Upper lobe of left lung (tissue), 6 donors: ENCODE measurements at regions not wholly inside any gene's neighbourhood (a gene's known extent, or its start where the extent isn't known, plus 50 kb on each side); places are given as distances from the start of the nearest gene placed in this dataset.
A peak's percentile ranks its signal among the peaks of the same experiment; 100 is the strongest.

Source experiments
- ATAC-seq, 2 donors: fragments of 200-7000 bp; cut with Tn5 transposase; one replicate each; pipeline ENCODE4 v1.9.1; 2022; ENCODE audit warnings: mild to moderate bottlenecking in 2 of 2, moderate library complexity in 2 of 2; ENCODE audit not compliant: low FRiP score in 2 of 2
- DNase-seq, 2 donors: peaks; one replicate each; pipeline ENCODE4 v3.0.0-alpha.2; 2019 to 2020
- H3K27ac ChIP-seq, 4 donors: fragments of 200-600 bp; sonication (generic); one replicate each; pipeline ENCODE4 v1.5.1; 2016 to 2019
- H3K27me3 ChIP-seq, 4 donors: fragments of 200-600 bp; sonication (generic); one replicate each; pipeline ENCODE4 v1.5.1; 2017 to 2019
- H3K36me3 ChIP-seq, 4 donors: fragments of 200-600 bp; sonication (generic); one replicate each; pipeline ENCODE4 v1.5.1; 2016 to 2019
- H3K4me1 ChIP-seq, 4 donors: fragments of 200-600 bp; sonication (generic); one replicate each; pipeline ENCODE4 v1.5.1; 2018 to 2019
- H3K4me3 ChIP-seq, 4 donors: fragments of 200-600 bp; sonication (generic); one replicate each; pipeline ENCODE4 v1.5.1; 2017 to 2019; ENCODE audit warnings: mild to moderate bottlenecking in 2 of 4, moderate library complexity in 1 of 4
- H3K9me3 ChIP-seq, 4 donors: fragments of 200-600 bp; sonication (generic); one replicate each; pipeline ENCODE4 v1.5.1; 2018 to 2019
- EP300 ChIP-seq, 4 donors: sonication (generic); formaldehyde crosslinking; IDR thresholded peaks; one replicate each; pipeline ENCODE4 v1.5.1; 2017; ENCODE audit warnings: antibody characterized with exemption in 4 of 4, control low read depth in 2 of 4
- POLR2A ChIP-seq, 4 donors: fragments of 450-650 bp; IDR thresholded peaks; one replicate each; pipeline ENCODE4 v1.5.1; 2016 to 2017; ENCODE audit warnings: antibody characterized with exemption in 4 of 4, mild to moderate bottlenecking in 2 of 4
- POLR2AphosphoS5 ChIP-seq, 2 donors: sonication (generic); formaldehyde crosslinking; IDR thresholded peaks; one replicate each; pipeline ENCODE4 v1.5.1; 2017; ENCODE audit warnings: antibody characterized with exemption in 2 of 2
- WGBS, 2 donors: methylation state at CpG; one replicate each; pipeline ENCODE4 v1.1.5; 2017 to 2018; 5-methylcytosine and 5-hydroxymethylcytosine counted together
- TF ChIP-seq, protein P1 (sequence below), 6 experiments: fragments of 450-650 bp in 4 of 6; fragments of 200-600 bp in 2 of 6; sonication (generic) in 2 of 6; IDR thresholded peaks; one replicate each; pipeline ENCODE4 v1.5.1; 2016 to 2019; ENCODE audit warnings: antibody characterized with exemption in 6 of 6
- donor health status: DM: no; HTN: no; CAD: no; lungs with moderate emphysema.
- donor health status: DM: no; HTN: yes; CAD: no; lungs with severe emphysema.

DNA sequence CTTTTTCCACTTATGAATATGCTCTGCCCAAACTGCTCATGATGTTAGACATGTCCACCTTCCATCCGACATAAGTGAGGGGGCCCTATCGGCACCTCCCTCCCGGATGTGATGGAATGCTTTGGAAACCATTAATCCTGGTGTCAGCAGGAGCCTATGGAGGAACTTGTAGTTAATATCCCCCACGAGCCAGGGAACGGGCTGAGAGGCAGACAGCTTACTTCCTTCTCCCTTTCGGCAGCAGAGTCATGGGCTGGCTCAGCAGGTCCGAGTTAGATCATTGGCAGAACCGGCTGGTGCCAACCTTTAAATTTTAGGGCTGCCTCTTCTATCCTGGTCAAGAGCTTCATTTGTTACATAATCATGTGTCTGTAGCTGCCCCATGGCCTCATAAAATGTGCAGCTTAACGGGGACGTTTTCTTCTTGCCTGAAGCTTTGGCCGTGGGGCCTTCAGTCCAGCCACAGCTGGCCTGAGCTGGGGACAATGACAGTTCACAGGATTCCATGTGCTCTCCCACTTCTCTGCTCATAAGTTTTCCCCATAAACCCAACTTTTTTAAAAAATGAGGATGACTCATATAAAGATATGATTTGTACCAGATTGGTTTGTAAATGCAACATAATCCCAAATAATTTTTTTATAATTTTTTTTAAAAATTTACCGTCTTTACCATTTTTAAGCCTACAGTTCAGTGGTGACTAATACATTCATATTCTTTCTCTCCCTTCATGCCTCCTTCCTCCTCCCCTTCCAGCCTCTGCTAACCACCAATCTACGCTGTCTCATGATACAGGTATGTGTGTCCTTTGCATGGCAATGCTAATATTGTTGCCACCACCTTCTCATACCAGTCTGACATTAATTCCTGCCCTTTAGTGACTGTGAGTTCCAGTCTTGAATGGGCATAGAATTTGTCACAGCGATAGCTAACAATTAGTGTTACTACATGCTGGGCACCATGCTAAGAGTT, 62.2 kb upstream of the RGMA start:
- peaks cover 0 to 5% (median 0%) of the 10 kb centered on the region in 4 donors for H3K4me1 ChIP-seq
- 56 to 69% methylated on average over 13 to 14 of the region's 14 CpGs for WGBS, 2 donors

DNA sequence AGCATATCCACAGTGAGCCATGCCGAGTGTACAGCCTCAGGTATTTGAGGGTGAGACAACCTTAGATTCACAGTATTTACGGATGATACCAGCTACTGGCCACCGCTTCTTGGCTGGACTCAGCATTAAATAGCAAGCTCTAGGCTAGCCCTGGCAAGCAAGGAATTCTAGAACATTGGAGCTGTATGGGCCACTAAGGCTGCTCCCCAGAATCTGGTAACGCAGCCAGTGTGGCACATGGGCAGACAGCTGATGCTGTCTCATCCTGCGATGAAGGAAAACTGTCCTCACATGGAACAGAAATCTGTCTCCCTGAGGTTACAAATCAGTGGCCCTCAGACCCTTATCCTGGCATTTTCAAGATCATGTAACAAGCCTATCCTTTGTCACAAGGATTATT, 57.6 kb upstream of the RGMA start:
- no peaks in the 10 kb centered on the region for H3K9me3 ChIP-seq
- peaks cover 0 to 2% (median 0%) of the 10 kb centered on the region in 4 donors for H3K4me1 ChIP-seq
- no peak overlapping the region for H3K27ac ChIP-seq
- 82 to 97% methylated on average over 3 to 5 of the region's 5 CpGs for WGBS, 2 donors
- ATAC-seq (no peak), DNase-seq (no peak)
- H3K27me3 ChIP-seq: no peaks in the 10 kb centered on the region
- no peaks in the 10 kb centered on the region for H3K36me3 ChIP-seq
- TF ChIP-seq, protein P1, sequence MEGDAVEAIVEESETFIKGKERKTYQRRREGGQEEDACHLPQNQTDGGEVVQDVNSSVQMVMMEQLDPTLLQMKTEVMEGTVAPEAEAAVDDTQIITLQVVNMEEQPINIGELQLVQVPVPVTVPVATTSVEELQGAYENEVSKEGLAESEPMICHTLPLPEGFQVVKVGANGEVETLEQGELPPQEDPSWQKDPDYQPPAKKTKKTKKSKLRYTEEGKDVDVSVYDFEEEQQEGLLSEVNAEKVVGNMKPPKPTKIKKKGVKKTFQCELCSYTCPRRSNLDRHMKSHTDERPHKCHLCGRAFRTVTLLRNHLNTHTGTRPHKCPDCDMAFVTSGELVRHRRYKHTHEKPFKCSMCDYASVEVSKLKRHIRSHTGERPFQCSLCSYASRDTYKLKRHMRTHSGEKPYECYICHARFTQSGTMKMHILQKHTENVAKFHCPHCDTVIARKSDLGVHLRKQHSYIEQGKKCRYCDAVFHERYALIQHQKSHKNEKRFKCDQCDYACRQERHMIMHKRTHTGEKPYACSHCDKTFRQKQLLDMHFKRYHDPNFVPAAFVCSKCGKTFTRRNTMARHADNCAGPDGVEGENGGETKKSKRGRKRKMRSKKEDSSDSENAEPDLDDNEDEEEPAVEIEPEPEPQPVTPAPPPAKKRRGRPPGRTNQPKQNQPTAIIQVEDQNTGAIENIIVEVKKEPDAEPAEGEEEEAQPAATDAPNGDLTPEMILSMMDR (IDR thresholded peaks at IDR 0.05): no peak
- TF ChIP-seq POLR2AphosphoS5 (IDR thresholded peaks at IDR 0.05) (no peak), POLR2A (IDR thresholded peaks at IDR 0.05) (no peak), EP300 (IDR thresholded peaks at IDR 0.05) (no peak)
- H3K4me3 ChIP-seq: no peak overlapping the region

More for the DNA sequence above, 62.2 kb upstream of the RGMA start:
- DNase-seq (peak in 1 of 2 donors; percentile 27), ATAC-seq (peak in 1 of 2 donors; percentile 50)
- Histone ChIP-seq H3K36me3 (no peaks in the 10 kb centered on the region), H3K27me3 (no peaks in the 10 kb centered on the region), H3K27ac (no peak overlapping the region), H3K9me3 (no peaks in the 10 kb centered on the region), H3K4me3 (no peak overlapping the region)
- TF ChIP-seq, protein P1 (IDR thresholded peaks at IDR 0.05): no peak
- TF ChIP-seq POLR2AphosphoS5 (IDR thresholded peaks at IDR 0.05) (no peak), POLR2A (IDR thresholded peaks at IDR 0.05) (no peak), EP300 (IDR thresholded peaks at IDR 0.05) (no peak)

DNA sequence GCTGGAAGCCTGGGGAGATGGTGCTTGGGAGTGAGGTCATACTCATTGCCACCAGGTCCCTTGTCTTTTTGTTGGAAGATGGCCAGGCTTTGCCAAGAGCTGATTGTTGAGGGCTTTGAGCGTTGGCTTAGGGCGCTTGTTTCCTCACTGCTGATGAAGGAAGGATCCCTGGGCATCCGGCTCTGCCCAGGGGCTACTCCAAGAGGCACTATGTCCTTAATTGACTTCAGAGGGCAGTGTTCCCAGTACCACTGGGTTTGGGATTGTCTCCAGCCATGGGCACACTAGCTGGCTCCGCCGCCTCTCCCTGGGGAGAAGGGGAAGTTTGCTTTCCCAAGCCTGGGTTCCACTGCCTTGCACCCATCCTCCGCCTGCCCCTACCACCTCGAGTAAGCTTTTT, 57.2 kb upstream of the RGMA start:
- DNase-seq (no peak), ATAC-seq (no peak)
- Histone ChIP-seq H3K27me3 (no peaks in the 10 kb centered on the region), H3K4me1 (no peaks in the 10 kb centered on the region), H3K4me3 (no peak overlapping the region), H3K36me3 (no peaks in the 10 kb centered on the region), H3K9me3 (no peaks in the 10 kb centered on the region), H3K27ac (no peak overlapping the region)
- TF ChIP-seq POLR2AphosphoS5 (IDR thresholded peaks at IDR 0.05) (no peak), EP300 (IDR thresholded peaks at IDR 0.05) (no peak), POLR2A (IDR thresholded peaks at IDR 0.05) (no peak)
- TF ChIP-seq, protein P1 (IDR thresholded peaks at IDR 0.05): no peak
- 63 to 65% methylated on average over 4 to 7 of the region's 7 CpGs for WGBS, 2 donors

DNA sequence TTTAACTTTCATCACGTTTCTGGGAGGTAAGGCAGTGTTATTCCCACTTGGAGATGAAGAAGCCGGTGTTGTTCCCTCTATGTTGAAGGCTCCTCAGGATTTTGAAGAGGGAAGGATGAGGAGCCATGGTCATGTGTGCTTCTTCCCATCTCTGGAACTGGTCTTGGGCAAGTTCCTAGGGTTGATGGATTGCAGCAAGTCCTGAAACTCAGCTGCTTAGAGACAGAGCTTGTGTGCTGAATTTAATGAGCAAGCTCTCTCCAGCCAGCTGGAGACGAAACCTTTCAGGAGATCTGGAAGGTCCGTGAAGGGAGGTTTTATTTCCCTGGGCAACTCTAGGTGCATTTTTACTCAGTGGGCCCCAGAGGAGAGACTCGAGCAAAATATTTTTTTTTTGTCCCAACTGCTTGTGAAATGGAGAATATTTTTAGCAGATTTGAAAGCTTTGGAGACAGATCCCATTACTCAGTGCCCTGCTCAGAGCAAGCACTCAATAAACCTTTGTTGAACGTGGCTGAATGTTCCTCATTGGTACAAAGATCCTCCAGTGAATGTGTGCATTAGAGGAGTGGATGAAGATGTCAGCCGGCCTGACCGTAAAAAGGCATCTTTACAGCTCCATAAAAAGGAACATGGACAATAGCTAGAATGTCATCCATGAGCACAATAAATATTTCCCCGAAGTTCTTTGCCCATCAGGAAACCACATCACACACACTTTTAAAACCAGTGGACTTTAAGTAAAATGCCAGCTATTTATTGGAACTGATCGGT, 55.6 kb upstream of the RGMA start:
- DNase-seq: no peak
- 83 to 84% methylated on average over 10 of the region's 10 CpGs for WGBS, 2 donors
- H3K27ac ChIP-seq: no peak overlapping the region
- no peaks in the 10 kb centered on the region for H3K27me3 ChIP-seq
- H3K9me3 ChIP-seq: no peaks in the 10 kb centered on the region
- H3K4me1 ChIP-seq: no peaks in the 10 kb centered on the region
- ATAC-seq: no peak
- TF ChIP-seq POLR2A (IDR thresholded peaks at IDR 0.05): no peak
- no peak for TF ChIP-seq POLR2AphosphoS5 (IDR thresholded peaks at IDR 0.05)
- TF ChIP-seq, protein P1 (IDR thresholded peaks at IDR 0.05): no peak
- TF ChIP-seq EP300 (IDR thresholded peaks at IDR 0.05): no peak
- no peak overlapping the region for H3K4me3 ChIP-seq
- H3K36me3 ChIP-seq: no peaks in the 10 kb centered on the region
